ENCODE measurements at regions not wholly inside any gene's neighbourhood (a gene's known extent, or its start where the extent isn't known, plus 50 kb on each side); places are given as distances from the start of the nearest gene placed in this dataset.

DNA sequence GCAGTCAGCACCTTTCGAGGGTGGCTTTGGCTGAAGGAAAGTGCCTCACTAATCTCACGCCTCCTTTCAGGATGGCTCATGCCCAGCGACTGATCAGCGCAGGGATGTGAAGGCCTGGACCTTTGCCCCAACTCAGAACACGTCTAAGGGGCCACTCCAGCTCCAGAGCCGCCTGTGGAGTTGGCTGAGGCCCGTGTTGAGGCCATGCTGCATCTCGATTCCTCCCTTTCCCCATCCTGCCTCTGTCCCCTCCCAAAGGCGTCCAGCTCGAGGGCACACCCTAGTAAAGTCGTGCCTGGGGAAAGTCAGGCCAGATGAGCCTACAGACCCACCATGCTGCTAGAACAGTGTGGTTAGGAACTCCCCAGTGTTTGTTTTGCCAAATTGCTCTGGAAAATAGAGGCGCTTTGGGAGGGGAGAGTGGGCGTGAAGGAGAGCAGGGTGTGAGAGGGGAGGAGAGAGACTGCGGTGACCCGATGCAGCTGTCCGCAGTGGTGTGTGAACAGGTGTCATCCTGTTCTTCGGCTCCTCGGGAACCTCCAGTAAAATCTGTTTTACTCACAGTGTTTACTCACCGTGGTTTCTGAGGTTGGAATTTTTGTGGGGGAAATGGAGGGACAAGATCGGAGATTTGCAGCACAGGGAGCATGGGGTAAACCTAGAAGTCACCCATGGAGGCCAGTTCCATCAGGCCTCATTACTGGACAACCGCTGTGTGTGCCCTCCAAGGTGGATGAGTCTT, 85.0 kb upstream of the PMEPA1 start:
- peak in 2 of 3 experiments; percentile 54 to 75 for DNase-seq

GRCh38 chr20:57794036-57794435, 84.2 kb upstream of the PMEPA1 start:
- DNase-seq = no peak

GRCh38 chr20:57793421-57793820, 83.6 kb upstream of the PMEPA1 start:
- no peak for DNase-seq

GRCh38 chr20:57792386-57793080, 82.7 kb upstream of the PMEPA1 start:
- DNase-seq = peak in 2 of 3 experiments; percentile 29 to 49

GRCh38 chr20:57791966-57792365, 82.2 kb upstream of the PMEPA1 start:
- DNase-seq = peak in 1 of 3 experiments; percentile 24

DNA sequence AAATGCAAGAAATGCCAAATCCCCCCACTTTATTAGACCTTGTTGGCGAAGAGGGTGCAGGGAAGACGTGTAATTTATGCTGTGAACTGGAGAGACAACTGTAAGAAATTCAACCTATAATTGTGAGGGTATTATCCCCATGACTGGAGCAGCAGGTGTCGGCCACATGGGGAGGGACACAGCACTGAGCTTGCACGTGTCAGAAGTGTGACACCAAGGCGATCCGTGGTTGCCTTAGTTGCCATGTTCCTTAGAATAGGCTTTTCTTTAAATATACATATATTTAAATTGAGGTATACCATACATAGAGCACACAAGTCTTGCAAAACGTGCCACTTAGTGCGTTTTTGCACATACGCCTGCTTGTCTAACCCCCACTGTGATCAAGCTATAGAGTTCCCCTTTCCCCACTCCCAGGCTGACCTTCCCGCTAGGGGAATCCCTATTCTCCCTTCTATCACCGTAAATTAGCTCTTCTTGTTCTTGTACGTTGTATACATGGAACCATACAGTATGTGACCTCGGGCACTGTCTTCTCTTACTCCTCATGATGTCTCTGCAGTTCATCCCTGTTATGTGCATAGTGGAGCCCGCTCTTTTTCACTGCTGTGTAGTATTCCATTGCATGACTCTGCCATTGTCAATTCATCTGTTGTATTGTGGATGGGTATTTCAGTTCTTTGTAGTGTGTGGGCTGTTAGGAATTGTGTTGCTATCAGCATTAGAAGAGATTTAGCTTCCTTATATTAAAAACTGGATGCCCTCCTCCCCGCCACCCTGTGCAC, 81.6 kb upstream of the PMEPA1 start:
- DNase-seq = peak in 1 of 3 experiments; percentile 19

DNA sequence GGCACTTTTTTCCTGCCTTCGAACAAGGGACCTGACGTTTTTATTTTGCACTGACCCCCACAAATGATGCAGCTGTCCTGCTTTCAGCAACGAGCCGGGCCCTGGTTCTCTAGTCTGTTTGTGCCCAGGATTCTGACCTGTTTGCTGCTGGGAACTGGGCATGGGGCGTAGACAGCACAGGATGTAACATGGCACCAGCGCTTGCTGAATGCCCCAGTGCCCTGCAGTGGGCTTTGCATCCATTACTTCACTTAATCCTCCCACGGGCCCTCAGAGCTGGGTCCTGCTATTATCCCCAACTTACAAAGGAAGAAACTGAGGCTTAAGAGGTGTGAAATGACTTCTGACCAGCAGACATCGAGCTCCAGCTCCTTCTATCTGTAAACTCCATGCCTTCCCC, 80.4 kb upstream of the PMEPA1 start:
- no peak for DNase-seq

GRCh38 chr20:57788936-57789613, 79.3 kb upstream of the PMEPA1 start:
- no peak for DNase-seq

DNA sequence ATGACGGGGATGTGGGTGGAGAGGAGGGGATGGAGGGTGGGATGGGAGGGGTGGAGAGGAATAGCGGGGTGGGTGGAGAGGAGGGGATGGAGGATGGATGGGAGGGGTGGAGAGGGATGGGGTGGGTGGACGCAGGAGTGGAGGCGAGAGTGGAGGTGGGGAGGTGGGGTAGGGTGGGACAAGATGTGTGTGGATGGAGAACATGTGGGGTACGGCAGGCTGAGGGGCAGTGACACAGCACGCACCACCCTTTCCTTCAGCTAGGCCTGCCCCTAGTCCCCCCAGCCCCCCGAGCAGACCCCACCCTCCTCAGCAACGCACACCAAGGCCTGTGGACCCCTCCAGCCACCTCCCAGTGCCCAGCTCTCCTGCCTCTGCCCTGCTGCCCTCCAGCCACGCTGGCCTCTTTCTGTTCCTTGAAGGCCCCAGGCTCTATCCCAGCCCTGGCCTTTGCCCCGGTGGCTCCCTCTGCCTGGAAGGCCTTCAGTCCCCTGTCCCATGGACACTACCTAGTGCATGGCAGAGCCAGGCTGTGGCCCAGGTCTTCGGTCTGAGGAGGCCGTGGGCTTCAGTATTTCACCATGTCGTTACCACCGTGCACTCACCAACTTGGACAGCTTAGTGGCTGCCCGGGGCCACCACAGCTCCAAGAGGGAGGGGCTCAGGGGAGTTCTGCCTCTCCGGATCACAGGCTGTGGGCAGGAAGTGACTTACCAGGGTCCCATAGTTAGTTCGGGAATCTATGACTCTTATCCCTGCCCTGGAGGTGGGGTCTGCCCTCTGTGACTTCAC, 78.4 kb upstream of the PMEPA1 start:
- no peak for DNase-seq

DNA sequence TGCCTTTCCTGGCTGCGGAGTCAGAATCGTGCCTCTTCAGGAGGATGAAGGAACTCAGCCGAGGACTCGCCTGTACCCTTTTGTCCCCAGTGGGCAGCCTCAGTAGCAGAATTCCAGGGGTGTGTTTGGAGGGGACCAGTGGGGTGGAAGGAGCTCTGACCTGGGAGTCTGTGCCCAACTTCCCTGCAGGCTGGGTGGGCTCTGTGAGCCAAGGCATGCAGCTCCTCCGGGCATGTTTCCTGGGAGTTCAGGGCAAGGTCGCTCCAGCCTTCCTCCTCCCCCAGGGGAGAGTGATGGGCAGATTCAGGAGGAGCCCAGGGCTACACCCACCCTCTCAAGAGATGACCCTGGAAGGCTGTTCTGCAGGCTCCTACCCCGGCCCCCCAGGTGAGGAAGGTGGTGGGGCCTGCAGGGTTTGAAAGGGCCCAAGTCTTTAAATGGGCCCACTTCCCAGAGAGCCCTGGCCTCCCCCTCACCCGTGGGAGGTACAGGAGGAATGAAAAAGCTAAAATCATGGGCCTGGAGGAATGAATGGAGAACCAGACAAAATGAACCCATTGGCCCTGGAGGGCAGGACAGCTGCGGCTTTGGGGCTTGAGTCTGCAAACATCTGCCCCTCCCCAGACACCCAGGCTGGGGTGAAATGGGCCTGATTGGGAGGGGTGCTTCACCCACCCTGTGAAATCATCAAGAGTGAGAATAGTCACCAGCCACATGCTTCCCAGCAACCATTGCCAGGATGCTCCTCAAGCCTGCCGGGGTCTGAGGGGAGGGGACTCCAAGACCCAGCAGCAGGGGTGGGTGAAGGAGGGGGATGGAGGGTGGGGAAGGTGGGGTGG, 77.6 kb upstream of the PMEPA1 start:
- no peak for DNase-seq

DNA sequence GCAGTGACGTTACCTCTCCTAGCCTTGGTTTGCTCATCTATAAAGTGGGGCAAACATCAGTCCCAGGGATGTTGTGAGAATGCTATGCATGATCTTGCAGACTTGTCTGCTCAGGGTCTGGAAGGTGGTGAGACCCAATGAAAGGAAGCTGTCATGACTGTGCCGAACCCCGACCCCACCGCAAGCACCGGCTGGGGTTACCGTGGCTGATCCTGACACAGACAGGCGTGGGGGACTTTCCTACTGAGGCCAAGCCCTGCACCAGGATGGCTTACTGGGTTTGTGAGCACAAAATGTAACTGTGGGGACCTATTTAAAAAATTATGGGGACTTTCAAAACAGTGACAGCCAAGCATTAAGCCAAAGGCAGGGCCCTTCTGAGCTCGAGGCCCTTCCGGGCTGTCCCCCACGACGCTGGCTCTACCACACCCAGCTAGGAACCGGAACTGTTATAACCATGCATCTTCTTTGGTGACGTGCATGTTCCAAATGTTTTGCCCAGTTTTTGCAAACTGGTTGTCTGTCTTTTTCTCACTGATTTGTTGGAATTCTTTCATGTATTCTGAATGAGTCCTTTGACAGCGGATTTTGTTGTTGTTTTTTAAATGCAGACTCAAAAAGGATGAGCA, 76.6 kb upstream of the PMEPA1 start:
- DNase-seq = no peak

GRCh38 chr20:57785720-57786119, 75.9 kb upstream of the PMEPA1 start:
- DNase-seq = peak in 2 of 3 experiments; percentile 27 to 63

- DNase-seq = no peak
Measured at GRCh38 chr20:57785061-57785460, 75.2 kb upstream of the PMEPA1 start.

GRCh38 chr20:57783956-57784837, 74.4 kb upstream of the PMEPA1 start:
- DNase-seq = peak in 1 of 3 experiments; percentile 30

GRCh38 chr20:57783196-57783595, 73.4 kb upstream of the PMEPA1 start:
- no peak for DNase-seq

DNA sequence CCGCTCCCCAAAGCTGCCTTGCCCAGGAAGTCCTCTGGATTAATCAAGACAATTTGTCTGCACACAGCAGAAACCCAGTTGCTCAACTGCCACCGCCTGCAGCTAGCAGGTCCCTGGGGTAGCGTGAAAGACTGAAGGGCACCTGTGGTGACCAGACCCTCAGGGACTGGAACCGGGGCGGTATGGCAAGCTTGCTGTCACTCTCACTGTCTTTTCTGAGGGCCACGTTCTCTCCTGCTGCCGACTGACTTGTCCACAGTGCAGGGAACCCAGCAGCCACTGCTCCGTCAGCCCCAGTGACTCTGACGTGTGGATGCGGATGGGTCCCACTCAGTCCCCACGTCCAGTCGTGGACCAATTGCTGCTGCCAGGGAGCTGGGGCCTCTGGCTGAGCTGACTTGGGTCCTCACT, 72.8 kb upstream of the PMEPA1 start:
- DNase-seq = no peak

- DNase-seq = no peak
Measured at GRCh38 chr20:57781901-57782300, 72.1 kb upstream of the PMEPA1 start.

DNA sequence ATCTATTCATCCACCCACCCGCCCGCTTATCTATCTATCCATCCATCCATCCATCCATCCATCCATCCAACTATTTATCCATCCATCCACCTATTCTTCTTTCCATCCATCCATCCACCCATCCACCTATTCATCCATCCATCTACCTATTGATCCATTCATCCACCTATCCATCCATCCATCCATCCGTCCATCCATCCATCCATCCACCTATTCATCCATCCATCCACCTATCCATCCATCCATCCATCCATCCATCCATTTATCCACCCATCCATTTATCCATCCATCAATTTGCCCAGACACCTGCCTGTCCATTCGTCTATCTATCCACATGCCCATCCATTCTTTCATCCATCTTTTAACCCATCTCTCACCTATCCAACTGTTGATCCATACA, 71.1 kb upstream of the PMEPA1 start:
- DNase-seq = no peak

DNA sequence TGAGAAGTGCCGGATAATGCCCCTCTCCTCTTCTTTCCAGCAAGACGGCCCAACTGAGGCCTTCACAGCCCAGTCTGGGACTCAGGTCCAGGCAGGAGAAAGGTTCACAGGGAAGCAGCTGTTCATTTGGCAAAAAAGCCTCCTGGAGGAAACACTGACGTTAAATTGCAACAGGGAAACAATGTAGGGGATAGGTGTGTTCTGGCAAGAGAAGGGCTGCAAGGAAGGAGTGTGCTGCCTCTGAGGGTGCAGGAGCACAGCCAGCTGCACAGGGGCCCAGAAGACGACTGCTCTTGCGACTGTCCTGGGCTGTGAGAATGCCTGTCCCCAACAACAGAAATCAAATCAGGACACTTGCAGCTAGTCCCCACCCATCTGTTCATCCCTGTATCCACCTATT, 70.6 kb upstream of the PMEPA1 start:
- no peak for DNase-seq

Measured in NCI-H1417 (cell line).